ENCODE measurements at regions not wholly inside any gene's neighbourhood (a gene's known extent, or its start where the extent isn't known, plus 50 kb on each side); places are given as distances from the start of the nearest gene placed in this dataset.

- intact Hi-C loops (cut with DNase I, micrococcal nuclease), result no loop called here
- ATAC-seq, result no peak
- DNase-seq, result no peak
Measured at GRCh38 chr14:38505973-38506249, 250.0 kb upstream of the CLEC14A start.

- ATAC-seq, result no peak
- no peak for DNase-seq
- intact Hi-C loops (cut with DNase I, micrococcal nuclease), result no loop called here
Measured at GRCh38 chr14:38505221-38505972, 249.5 kb upstream of the CLEC14A start.

GRCh38 chr14:38504175-38504574 lies 248.3 kb upstream of the CLEC14A start:
- DNase-seq (no peak), ATAC-seq (no peak)
- intact Hi-C loops (cut with DNase I, micrococcal nuclease), result no loop called here

- no peak for DNase-seq
- no peak for ATAC-seq
- intact Hi-C loops (cut with DNase I, micrococcal nuclease), result no loop called here
Measured at GRCh38 chr14:38502239-38502638, 246.3 kb upstream of the CLEC14A start.

GRCh38 chr14:38500125-38500524 lies 244.2 kb upstream of the CLEC14A start:
- DNase-seq, result no peak
- intact Hi-C loops (cut with DNase I, micrococcal nuclease), result no loop called here
- no peak for ATAC-seq

- ATAC-seq (no peak), DNase-seq (no peak)
- intact Hi-C loops (cut with DNase I, micrococcal nuclease), result no loop called here
Measured at GRCh38 chr14:38496092-38496491, 240.2 kb upstream of the CLEC14A start.

- ATAC-seq (no peak), DNase-seq (no peak)
- intact Hi-C loops (cut with DNase I, micrococcal nuclease), result no loop called here
Measured at GRCh38 chr14:38490273-38490672, 234.4 kb upstream of the CLEC14A start.

- no peak for ATAC-seq
Measured at GRCh38 chr14:38485026-38485425, 229.1 kb upstream of the CLEC14A start.

GRCh38 chr14:38481952-38482678 lies 226.2 kb upstream of the CLEC14A start:
- DNase-seq (no peak), ATAC-seq (no peak)
- intact Hi-C loops (cut with DNase I, micrococcal nuclease), result no loop called here

More at GRCh38 chr14:38485026-38485425, 229.1 kb upstream of the CLEC14A start:
- no peak for DNase-seq
- intact Hi-C loops (cut with DNase I, micrococcal nuclease), result no loop called here

GRCh38 chr14:38469156-38469555 lies 213.3 kb upstream of the CLEC14A start:
- DNase-seq, result no peak
- ATAC-seq, result no peak
- intact Hi-C loops (cut with DNase I, micrococcal nuclease), result no loop called here

GRCh38 chr14:38442208-38442607 lies 186.3 kb upstream of the CLEC14A start:
- intact Hi-C loops (cut with DNase I, micrococcal nuclease), result no loop called here
- no peak for ATAC-seq
- DNase-seq, result no peak

GRCh38 chr14:38432186-38432585 lies 176.3 kb upstream of the CLEC14A start:
- ATAC-seq (no peak), DNase-seq (no peak)
- intact Hi-C loops (cut with DNase I, micrococcal nuclease), result no loop called here

- DNase-seq (no peak), ATAC-seq (no peak)
- intact Hi-C loops (cut with DNase I, micrococcal nuclease), result no loop called here
Measured at GRCh38 chr14:38431156-38431555, 175.3 kb upstream of the CLEC14A start.

GRCh38 chr14:38430522-38430921 lies 174.6 kb upstream of the CLEC14A start:
- DNase-seq (no peak), ATAC-seq (no peak)
- intact Hi-C loops (cut with DNase I, micrococcal nuclease), result no loop called here

GRCh38 chr14:38425324-38425976 lies 169.6 kb upstream of the CLEC14A start:
- DNase-seq (no peak), ATAC-seq (no peak)
- intact Hi-C loops (cut with DNase I, micrococcal nuclease), result no loop called here

GRCh38 chr14:38420048-38420447 lies 164.2 kb upstream of the CLEC14A start:
- ATAC-seq, result no peak
- intact Hi-C loops (cut with DNase I, micrococcal nuclease), result no loop called here

GRCh38 chr14:38419579-38419978 lies 163.7 kb upstream of the CLEC14A start:
- ATAC-seq, result no peak
- DNase-seq, result no peak
- intact Hi-C loops (cut with DNase I, micrococcal nuclease), result no loop called here

More at GRCh38 chr14:38420048-38420447, 164.2 kb upstream of the CLEC14A start:
- DNase-seq, result no peak

GRCh38 chr14:38412654-38413053 lies 156.8 kb upstream of the CLEC14A start:
- DNase-seq (no peak), ATAC-seq (no peak)
- intact Hi-C loops (cut with DNase I, micrococcal nuclease), result no loop called here

- intact Hi-C loops (cut with DNase I, micrococcal nuclease), result no loop called here
- no peak for ATAC-seq
Measured at GRCh38 chr14:38410442-38410841, 154.5 kb upstream of the CLEC14A start.

GRCh38 chr14:38409071-38409705 lies 153.3 kb upstream of the CLEC14A start:
- ATAC-seq (no peak), DNase-seq (no peak)
- intact Hi-C loops (cut with DNase I, micrococcal nuclease), result no loop called here

More at GRCh38 chr14:38410442-38410841, 154.5 kb upstream of the CLEC14A start:
- DNase-seq, result no peak
